Kidney capillary endothelial cell (primary cell): ENCODE measurements at regions not wholly inside any gene's neighbourhood (a gene's known extent, or its start where the extent isn't known, plus 50 kb on each side); places are given as distances from the start of the nearest gene placed in this dataset.
"Not testable (repeated sequence)": the region's sequence is repeated elsewhere in the genome, so short reads cannot be mapped to it uniquely, and the experiment has no call there.

Experiments
- DNase-seq: peaks from one replicate; pipeline ENCODE4 v3.0.0-alpha.2; 2018; ENCODE audit warnings: low spot score

GRCh38 chr13:101003566-101003965, 329.0 kb upstream of the TMTC4 start:
- no peak for DNase-seq

GRCh38 chr13:100989392-100989791, 314.8 kb upstream of the TMTC4 start:
- no peak for DNase-seq

- no peak for DNase-seq
These were observed 314.3 kb upstream of the TMTC4 start for GRCh38 chr13:100988921-100989320.

GRCh38 chr13:100987948-100988347, 313.4 kb upstream of the TMTC4 start:
- no peak for DNase-seq

GRCh38 chr13:100986571-100986970, 312.0 kb upstream of the TMTC4 start:
- DNase-seq = no peak

- no peak for DNase-seq
These were observed 309.6 kb upstream of the TMTC4 start for GRCh38 chr13:100984085-100984705.

GRCh38 chr13:100983111-100983510, 308.5 kb upstream of the TMTC4 start:
- DNase-seq = no peak

DNA sequence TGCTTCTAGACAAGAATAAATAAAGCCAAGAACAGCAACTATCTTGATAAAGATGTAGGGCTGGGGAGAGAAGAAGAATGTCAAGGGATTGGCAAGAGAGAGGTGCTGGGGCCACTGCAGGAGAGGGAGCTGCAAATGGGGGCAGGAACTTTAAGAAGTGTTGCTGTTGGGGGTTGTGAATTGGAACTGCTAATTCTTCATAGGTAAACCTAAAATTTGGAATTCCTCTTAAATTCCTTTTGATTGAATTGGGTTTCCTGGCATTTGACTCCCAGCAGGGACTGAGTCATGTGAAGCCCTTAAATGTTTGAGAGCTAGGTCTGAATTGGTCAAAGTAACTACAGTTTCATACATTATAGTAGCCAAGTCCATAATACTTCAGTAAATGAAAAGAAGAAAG, 305.6 kb upstream of the TMTC4 start:
- DNase-seq = no peak

- DNase-seq = no peak
These were observed 303.2 kb upstream of the TMTC4 start for GRCh38 chr13:100977841-100978240.

- no peak for DNase-seq
These were observed 302.4 kb upstream of the TMTC4 start for GRCh38 chr13:100976993-100977392.

DNA sequence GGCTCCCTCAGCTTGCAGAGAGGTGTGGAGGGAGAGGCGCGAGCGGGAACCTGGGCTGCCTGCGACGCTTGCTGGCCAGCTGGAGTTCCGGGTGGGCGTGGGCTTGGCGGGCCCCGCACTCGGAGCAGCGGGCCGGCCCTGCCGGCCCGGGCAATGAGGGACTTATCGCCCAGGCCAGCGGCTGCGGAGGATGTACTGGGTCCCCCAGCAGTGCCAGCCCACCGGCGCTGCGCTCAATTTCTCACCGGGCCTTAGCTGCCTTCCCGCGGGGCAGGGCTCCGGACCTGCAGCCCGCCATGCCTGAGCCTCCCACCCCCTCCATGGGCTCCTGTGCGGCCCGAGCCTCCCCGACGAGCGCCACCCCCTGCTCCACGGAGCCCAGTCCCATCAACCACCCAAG, 301.1 kb upstream of the TMTC4 start:
- DNase-seq = not testable (repeated sequence)

DNA sequence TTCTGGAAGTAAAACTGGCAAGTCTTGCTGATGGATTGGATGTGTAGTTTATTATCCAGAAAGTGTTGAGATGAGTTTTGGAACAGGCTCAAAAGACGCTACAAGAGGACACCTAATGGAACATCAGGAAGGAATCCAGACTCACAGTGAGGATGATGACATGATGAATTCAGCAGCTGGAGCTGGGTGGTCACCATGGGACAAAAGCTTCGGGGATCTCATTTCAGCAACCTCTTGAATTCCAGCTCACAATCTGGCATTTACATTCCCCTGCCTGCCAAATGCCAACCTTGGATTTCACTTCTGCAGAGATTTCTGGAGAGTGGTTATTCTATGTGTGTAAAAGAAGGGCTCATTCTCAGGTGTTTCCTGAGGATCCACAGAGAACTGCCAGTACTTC, 288.0 kb upstream of the TMTC4 start:
- DNase-seq = no peak

DNA sequence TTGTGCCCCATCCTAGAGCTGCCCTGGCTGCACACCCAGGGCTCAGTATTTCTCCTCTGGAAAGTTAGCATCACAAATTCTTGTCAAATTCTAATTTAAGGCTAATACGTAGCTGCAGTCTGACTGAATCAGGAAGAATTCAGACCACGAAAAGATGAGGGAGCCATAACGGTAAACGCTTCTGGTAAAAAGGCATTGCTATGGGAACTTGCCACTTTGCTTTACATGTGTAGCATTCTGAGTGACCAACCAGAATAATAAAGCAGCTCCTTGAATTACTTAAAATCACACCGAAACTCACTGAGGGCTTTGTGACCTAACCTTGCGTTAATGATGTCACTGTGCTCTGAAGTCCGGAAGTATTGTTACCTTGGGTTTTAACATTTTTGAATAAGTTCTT, 286.6 kb upstream of the TMTC4 start:
- no peak for DNase-seq

- DNase-seq = no peak
These were observed 284.2 kb upstream of the TMTC4 start for GRCh38 chr13:100958831-100959230.

DNA sequence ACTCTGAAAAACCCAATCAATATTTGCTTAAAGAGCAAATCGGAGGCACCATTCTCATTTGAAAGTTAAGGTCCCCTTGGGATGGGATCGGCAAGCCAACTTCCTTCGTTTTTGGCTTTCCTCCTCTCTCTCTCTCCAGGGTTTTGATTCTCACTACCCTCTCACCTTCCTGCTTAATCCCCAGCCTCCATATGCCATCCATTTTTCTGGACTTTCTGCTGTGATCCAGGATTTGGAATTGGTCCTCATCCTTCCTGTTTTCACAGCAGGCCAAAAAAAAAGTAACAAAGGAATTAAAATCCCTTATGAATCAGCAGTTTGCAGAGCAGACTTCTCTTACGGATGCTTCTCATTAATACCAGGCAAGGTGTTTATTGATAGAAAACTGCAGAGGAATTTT, 283.1 kb upstream of the TMTC4 start:
- DNase-seq = no peak

- no peak for DNase-seq
These were observed 280.1 kb upstream of the TMTC4 start for GRCh38 chr13:100954430-100955305.

DNA sequence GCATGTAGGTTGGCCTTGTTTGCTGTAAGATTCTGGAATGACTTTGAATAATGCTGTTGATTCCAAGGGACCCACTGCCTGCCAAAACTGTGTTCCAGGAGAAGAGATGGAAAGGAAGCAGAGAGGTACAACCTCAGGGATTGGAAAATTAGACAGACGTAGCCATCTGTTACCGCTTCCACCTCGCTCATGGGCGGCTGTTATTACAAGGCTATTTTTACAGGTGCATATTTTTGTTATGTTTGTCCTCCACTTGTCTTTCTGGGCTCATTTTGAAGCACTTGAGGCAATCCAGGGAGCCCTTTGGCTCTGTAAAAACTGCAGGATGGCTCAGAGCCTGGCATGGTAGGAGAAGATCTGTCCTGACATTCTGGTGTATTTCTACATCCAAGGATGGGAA, 276.4 kb upstream of the TMTC4 start:
- DNase-seq = no peak

GRCh38 chr13:100948937-100949336, 274.3 kb upstream of the TMTC4 start:
- not testable (repeated sequence) for DNase-seq

DNA sequence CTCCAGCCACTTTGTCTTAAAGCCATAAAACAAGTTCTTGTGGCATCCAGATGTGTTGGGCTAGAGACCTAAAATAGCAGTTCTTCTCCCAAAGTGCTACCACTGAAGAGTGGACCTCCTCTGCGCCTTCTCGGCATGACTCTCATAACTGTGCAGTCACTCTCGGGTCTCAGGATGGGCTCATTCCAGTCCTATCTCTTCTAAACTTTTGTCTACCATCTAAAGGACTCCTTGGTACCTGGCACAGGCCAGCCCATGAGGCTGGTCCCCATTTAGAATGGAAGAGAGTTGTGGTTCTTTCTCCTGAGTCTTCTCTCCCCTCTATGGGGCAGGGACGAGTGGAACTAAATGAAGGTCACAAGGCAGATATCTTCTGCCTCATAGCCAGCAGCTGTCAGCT, 272.0 kb upstream of the TMTC4 start:
- DNase-seq = no peak

- DNase-seq = no peak
These were observed 270.3 kb upstream of the TMTC4 start for GRCh38 chr13:100944791-100945345.

DNA sequence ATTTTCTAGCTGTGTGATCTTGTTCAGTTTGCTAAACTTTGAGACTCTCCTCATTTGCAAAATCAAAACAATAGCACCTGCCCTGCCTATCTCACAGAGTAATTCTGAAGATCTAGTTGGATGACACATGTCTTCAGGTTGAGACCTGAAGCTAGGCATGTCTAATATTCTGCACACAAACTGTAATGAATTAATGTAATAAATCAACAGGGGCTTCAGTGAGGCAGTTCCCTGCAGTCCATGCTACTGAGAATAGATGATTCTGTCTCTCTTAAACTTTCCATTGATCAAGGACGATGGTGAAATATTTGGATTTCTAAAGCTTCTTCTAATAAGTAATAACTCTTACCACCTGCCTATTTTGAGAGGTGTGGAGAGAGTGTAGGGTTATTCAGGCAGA, 268.1 kb upstream of the TMTC4 start:
- DNase-seq = no peak

GRCh38 chr13:100941377-100942368, 267.1 kb upstream of the TMTC4 start:
- no peak for DNase-seq
